GM21526 (cell line): ENCODE measurements at regions not wholly inside any gene's neighbourhood (a gene's known extent, or its start where the extent isn't known, plus 50 kb on each side); places are given as distances from the start of the nearest gene placed in this dataset.

Source experiments
- ATAC-seq: cut with Tn5 transposase; IDR thresholded peaks from one replicate; pipeline ENCODE4 v1.9.1; 2021; ENCODE audit warnings: moderate library complexity; ENCODE audit not compliant: unreplicated experiment, low FRiP score

DNA sequence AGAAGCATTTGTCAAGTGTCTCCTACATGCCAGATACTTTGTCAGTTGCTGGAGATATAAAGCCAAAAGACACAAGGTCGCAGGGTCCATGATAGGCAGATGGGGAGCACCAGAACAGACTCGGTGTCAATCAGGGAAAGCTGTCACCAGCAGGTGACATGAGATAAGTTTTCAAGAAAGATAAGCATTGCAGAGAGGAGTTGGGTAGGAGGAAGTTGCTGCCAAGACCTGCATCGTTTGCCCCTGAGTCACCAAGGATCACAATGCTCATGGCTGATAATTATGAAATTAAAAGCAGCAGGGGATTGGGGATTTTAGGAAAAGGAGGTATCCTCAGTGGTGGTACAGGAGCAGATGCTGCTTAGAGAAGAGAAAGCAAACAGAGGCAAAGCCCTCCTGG lies 551.1 kb upstream of the CDH11 start:
- ATAC-seq = no peak

DNA sequence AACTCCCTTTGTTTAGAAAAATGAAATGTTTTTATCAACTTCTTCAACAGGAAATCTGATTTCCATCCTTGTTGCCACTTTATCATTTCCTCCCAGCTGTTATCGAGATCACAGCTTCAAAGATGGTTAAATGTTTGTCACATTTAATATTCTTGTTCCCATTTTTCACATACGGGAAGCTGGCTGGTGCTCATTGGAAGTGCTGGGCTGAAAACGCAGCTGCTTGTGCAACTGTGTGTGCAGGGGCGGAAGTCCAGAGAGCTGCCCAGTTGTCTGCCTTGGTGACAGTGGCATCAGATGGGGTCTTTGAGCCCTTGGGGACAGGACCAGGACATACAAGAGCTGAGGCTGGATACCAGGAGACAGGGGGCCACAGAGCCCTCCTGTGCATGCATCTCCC lies 549.2 kb upstream of the CDH11 start:
- no peak for ATAC-seq

DNA sequence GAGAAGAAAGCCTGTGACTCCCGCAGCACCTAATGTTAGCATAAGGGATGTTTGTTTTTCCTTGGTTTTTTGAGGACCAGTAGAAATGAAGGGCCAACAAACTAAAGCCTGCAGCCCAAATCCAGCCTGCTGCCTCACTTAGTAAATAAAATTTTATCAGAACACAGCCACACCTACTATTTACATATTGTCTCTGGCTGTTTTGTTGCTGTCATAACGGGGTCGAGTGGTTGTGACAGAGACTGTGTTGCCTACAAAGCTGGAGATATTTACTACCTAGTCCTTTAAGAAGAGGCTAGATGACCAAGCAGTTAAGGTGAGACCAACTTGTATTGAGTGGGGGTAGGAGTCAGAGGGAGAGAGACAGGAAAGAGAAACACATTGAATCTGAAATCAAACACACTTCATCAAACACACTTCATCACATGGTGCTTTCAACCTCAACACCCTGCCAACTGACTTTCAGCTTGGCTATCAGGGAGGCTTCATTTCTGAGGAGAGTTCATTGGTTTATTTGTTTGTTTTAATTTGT lies 546.3 kb upstream of the CDH11 start:
- ATAC-seq = no peak

DNA sequence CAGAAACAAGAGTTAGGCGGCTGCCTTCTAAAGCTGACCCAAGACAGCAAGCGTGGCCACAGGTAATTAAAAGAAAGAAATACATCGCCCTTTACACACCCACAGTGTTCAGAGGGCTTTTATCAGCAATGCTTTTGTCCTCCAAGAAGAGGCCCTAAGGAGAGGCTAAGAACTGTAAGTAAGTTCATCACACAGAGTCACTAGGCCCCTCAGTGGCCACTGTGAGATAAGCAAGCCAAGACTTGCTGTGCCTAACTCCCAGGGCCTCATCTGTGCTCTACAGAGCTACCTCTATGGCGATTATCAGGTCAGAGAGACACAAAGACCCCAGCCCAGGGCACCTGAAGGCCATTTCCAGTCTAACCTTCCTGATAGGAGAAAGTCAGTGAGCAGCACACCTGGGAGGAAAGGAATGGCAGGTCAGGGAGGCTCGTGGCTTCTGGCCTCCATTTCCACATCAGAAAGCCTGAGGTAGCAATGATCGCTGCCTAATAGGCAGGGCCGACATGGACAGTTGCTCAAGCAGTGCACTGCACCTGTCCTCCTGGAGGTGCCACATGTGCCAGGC lies 545.2 kb upstream of the CDH11 start:
- ATAC-seq = no peak

DNA sequence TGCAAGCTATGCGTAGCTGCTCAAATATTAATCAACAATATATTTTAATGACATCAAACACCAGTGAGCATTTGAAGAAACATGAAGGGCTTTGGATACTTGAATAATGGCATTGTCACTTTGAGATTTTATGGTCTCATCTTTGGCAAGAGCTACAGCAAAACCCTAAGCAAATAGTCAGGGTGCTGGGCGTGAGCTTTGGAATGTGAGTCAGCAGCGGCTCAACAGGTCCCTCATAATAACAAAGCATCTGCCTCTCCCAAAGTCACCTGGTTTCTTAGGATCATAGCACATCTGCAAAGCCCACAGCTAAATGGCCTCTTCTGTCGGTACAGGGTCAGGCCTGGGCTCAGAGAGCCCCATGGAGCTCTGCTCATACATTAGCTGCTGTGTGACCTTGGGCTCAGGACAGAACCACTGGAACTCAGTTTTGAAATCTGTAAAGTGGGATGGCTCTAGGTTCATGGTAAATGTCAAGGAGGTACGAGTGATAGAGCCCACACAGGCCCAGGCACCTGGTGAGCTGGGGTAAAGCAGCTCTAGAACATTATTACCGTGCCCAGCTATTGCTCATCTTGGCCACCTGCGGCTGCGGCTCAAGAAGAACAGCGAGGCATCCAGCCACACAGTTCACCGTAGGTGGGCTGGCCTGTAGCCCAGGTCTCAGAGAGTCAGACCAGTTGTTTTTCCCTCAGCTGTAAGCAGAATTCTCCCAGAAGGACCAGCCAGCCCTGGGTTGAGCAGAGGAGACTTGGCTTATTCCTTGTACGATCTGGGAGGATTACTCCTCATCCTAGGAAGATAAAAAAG lies 544.5 kb upstream of the CDH11 start:
- ATAC-seq = no peak

DNA sequence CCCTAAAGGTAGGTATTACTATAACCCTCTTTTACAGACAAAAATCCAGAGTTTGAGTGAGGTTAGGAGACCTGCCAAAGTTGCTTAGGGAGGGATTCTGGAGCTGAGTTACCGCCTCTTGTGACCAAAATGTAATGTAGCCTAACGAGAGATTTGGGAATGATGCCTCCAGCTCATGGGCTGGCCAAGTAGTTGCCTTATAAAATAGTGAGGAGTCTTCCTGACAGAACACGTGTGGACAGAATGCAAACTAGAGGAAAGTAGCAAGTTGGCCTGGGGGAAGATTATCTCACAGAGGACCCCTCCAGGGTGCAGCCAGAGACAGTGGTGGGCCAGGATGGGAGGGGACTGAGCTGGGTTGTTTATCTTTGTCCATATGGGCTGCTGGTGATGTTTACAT lies 543.7 kb upstream of the CDH11 start:
- no peak for ATAC-seq

DNA sequence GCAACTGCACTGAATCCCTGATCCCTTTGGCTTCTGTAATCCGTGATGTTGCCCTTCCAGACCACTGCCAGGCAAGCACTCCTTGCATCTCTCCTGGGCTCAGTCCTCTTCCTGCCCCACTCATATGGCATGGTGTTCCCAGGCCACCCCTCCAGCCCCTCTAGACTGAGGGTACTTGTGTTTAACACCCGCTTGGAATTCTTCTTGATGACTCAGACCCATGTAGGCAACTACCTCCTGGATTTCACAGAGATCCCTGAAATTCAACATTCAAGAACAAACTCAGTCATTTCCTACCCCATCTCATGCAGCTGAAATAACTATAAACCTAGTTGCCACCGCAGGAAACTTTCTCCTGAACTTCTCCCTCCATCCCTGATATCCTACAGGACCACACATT lies 541.9 kb upstream of the CDH11 start:
- ATAC-seq = no peak

DNA sequence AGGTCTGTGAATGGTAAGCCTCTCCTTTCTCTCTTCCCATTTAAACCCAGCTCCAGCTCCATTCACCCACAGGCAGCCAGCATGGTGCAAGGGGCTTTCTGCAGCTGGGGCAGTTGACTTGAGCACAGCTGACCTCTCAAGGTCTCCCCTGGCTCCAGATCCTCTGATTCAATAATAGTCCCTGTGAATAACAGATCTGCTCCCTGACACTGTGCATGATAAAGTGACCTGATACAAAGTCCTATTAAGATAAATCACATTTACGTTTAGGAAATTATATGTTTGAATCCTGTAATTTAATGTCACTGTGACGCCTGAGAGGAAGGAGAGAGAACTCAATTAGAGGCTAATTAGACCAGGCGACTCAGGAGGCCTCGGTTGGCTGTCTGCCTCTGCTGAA lies 540.4 kb upstream of the CDH11 start:
- ATAC-seq = no peak

DNA sequence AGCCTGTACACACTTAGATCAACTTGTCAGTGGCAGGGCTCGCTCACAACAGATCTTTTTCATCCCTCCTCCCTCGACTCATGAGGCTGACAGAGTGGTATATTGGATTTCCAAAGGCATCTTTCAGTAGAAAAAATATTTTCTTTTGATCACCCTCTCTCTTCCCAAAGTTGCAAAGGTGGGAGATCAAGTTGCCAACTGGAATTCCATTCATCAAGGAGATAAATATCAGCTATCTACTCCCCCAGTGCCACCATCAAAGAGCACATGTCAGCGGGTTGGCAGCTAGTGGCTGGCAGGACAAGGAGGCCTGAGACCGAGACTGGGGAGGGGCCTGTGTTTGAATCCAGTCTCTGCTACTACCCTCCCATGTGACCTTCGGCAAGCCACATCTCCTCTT lies 539.7 kb upstream of the CDH11 start:
- no peak for ATAC-seq

DNA sequence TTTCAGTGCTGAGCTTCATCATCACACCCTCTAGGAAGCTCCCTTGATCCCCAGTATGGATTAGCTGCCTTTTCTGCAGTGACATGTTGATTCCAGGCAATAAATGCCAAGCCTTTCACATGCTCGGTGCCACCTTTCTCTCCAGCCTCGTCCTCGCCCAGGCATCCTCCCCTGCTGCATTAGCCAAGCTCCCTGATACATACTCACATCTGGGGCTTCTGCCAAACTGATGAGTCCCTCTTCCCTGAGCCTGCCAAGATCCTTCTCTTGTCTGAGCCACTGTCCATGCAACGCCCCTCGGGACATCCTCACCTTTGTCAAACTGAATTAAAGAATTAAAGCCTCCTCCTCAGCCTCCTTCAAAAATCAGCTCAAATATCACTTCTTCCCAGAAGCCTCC lies 538.5 kb upstream of the CDH11 start:
- no peak for ATAC-seq

DNA sequence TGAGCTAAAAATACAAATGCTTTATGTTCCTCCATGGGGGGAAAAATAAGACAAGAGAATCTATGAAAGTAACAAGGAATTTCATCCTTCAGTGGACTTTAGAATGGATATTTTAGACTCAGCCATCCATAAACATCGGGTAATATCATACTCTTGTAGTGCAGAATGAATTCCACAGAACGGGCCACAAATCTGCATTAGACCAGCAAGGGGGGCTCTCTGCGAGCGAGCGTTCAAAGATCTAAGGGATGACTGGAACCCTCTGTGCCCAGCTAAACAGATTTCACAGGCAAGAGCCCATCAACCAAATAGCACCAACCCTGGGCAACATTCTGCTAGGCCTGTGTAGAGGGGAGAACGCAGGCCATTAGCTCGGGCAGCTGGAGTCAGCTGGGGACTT lies 537.9 kb upstream of the CDH11 start:
- ATAC-seq = no peak

DNA sequence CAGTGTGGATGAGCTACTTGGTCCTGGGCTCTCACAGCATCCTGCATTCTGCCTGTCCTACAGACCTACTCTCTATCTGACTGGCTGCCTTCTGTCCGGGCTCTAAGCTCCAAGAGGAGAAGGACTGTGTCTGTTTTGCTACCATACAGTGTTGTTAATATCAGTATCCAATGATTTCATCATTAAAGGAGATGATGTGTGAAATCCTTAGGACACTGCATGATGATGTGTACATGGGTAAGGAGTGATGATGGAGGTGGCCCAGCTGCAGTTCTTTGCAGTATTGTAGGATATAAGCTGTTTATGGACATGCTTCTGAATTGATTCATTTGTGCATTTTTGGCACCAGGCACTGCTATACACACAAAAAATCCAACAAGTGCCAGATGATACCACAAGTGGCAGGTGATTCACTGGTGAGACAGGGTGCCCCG lies 536.9 kb upstream of the CDH11 start:
- no peak for ATAC-seq

DNA sequence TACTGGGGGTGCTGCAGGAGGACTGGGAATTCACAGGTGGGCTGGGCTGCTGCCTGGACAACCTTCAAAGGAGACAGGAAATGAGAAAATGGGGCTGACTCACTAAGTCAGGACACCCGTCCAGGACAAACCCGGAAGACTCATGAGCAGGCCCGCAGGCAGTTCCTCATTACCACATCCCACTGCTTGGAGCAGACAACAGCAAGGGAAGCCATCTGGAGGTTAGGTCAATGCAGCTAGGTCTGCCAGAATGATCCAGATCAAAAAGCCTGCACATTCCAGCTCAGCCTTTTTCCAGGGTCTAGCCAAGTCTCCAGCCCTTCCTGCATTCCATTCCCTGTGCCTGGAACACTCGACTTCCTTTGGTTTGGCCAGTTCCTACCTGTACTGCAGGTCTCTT lies 536.5 kb upstream of the CDH11 start:
- no peak for ATAC-seq

DNA sequence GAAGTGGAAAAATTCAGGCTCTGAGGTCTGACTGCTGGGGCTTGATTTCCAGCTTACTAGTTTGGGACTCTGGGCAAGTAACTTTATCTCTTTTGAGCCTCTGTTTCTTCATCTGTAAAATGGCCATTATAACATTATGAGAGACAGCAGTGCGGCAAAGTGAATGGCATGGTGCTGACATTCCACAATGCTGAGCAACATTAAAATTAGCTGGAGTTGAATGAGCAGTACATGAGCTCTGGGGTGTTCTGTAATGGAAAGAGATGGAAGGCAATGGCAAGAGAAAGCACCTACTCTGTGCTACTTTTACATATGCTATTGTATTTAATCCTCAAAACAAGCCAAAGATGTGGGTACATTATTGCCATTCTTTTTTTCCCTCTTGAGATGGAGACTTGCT lies 535.7 kb upstream of the CDH11 start:
- no peak for ATAC-seq

DNA sequence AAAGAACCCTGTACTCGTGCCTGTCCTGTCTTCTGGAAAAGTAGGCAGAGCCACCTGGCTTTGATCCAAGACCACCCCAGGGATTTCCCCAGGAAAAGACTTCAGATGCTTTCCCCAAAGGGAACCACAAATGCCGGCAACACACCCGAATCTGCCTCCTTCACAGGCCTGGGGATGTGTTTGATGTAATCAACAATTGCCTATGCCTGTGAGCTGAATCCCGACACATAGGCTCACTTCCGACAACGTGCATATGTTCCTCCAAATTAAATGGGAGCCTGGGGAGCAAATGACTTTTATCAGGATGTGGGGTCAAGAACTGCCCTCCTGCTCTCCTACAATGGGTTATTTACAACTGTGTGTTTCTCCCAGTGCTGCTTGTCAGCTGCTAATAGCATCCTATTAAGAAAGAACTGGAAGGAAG lies 535.2 kb upstream of the CDH11 start:
- no peak for ATAC-seq

DNA sequence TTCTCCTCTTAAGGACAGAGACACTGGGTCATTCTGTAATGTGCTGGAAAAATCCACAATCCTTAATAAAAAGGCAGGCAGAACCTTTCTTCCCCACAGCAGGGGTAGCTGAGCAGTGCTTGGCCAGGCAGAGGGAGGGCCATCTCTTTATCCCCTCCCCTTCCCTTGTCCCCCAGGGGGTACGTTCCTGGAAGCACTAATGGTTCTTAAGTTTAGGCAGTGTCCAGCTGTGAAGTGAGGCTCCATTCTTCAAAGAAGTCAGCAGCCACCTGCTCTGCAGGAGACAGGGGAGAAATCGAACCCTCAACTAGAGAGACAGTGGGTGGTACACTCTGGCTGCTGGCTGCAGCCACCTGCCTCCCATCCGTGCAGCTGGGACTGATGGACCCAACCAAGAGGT lies 533.9 kb upstream of the CDH11 start:
- ATAC-seq = no peak

DNA sequence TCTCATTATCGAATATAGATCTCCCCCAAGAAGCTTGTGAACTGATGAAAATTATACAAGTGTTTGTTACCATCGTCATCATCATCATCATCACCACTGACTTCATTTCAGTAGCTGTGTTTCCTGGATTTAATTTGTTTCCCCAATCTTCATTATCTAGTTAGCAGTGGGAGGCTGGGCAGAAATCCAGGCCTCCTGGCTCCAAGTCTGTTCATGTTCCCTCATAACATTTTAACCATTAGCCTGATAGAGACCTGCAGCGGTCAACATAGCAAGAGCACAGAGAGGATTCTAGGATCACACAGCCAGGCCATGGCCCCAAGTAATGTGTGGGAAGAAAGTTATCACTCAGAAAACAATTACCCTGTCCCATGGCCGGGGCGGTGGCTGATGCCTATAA lies 526.2 kb upstream of the CDH11 start:
- ATAC-seq = no peak

DNA sequence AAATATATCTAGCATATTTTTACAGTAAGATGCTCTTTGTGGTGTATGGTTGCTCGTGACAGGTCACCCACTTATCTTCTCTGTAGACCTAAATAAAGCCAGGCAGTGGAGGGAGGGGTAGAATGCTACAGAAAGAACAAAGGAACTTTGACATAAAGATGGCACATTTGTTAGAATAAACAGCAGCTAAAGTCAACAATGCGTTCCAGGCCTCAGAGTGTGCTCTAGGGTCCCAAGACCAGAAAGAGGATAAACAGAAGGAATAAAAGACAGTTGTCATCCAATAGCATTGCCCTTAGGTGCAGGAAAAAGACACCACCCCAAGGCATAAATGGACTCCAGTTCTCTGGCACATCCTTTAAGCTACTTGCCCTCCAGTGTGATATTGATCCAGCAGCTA lies 523.0 kb upstream of the CDH11 start:
- no peak for ATAC-seq

DNA sequence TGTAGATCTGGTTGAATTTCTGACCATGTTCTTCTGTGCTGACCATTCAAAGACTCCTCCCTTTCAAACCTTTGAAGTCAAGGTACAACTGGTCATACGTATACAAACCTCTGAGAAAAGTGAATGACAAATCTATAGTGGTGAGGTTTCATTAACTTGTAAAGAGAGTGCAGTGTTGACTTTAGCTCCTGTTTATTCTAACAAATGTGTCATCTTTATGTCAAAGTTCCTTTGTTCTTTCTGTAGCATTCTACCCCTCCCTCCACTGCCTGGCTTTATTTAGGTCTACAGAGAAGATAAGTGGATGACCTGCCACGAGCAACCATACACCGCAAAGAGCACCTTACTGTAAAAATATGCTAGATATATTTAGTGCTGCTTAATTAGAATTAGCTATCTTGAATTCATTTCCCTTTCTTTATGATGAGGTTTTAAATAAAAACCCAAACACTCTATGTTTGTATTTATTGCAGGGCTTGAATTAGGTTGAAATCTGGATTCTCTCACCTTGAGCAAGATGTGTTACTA lies 520.0 kb upstream of the CDH11 start:
- no peak for ATAC-seq

DNA sequence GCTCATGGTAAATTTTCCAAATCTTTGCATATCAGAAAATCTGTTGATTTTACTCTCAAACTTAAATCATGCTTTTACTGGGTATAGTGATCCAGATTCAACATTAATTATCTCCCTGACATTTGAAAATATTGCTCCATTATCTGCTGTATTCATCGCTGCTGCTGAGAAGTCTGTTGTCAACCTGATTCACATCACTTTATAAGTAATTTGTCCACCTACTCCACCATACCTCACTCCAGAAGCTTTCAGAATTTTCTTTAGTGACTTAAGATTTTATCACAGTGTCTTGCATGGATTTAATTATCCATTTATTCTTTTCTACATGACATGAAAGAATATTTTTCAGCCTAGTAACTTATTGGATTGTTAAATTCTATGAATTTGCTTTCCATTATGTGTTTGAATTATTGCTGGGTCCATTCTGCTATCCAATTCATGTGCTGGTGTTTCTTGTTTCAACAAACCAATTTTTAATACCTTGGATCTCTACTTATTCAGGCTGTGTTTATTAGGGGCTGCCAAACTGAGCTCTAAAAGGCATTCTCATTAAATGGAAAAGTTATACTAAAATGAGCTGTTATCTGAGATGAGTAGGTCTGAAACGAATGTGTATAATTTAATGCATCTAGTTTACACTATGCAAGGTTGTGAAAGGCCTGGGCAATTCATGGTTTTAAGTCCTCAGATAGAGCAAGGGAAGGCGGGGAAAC lies 519.3 kb upstream of the CDH11 start:
- no peak for ATAC-seq

DNA sequence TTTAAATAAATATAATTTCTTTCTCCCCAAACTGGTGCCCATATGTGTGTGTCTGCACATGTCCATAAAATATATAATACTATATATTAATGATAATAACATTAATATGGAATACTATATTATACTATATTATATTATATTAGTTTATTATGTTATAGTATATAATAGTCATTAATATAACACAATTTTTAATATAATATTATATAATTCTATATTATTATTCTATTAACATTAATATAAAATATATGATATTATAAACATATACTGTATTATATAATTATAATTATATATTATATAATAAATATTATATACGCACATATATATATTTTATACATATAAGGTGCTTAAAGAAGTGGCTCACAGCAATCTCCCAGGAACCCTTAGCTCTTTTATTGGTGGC lies 513.0 kb upstream of the CDH11 start:
- no peak for ATAC-seq
